PC-3 (cell line): ENCODE measurements at regions not wholly inside any gene's neighbourhood (a gene's known extent, or its start where the extent isn't known, plus 50 kb on each side); places are given as distances from the start of the nearest gene placed in this dataset.

Experiments
- ATAC-seq: fragments of 200-7000 bp; cut with Tn5 transposase; 2 replicates; pipeline ENCODE4 v1.9.1; 2020; ENCODE audit warnings: mild to moderate bottlenecking, moderate library complexity
- BruUV-seq: library from RNA; stranded (reverse); fragments of 400-500 nt; replicated peaks from 2 replicates; lab custom pipeline; 2021; lab: Mats Ljungman, UMichigan
- CTCF ChIA-PET: fragments of 300-600 bp; sonication (Branson Sonifier 250); formaldehyde crosslinking; loops from one replicate; lab custom pipeline; 2022; ENCODE audit warnings: antibody characterized with exemption; lab: Charles Lee
- POLR2A ChIA-PET: fragments of 300-600 bp; sonication (Branson Sonifier 250); formaldehyde crosslinking; loops from one replicate; lab custom pipeline; 2022; ENCODE audit warnings: antibody characterized with exemption; ENCODE audit not compliant: unreplicated experiment; lab: Charles Lee
- DNase-seq: peaks from one replicate; pipeline ENCODE4 v3.0.0-alpha.2; 2015
- H2AFZ ChIP-seq: fragments of 300-600 bp; sonication (generic); 2 replicates; pipeline ENCODE4 v1.6.0; 2016; ENCODE audit warnings: antibody characterized with exemption, low read length
- H3F3A ChIP-seq: fragments of 300-600 bp; sonication (generic); one replicate; pipeline ENCODE4 v1.6.0; 2017; ENCODE audit warnings: antibody characterized with exemption, low read length, control low read depth, mild to moderate bottlenecking; ENCODE audit not compliant: unreplicated experiment
- H3K27ac ChIP-seq: fragments of 300-600 bp; sonication (generic); 2 replicates; pipeline ENCODE4 v1.5.1; 2016; ENCODE audit warnings: mild to moderate bottlenecking, low read length
- H3K27me3 ChIP-seq: fragments of 300-600 bp; sonication (generic); 2 replicates; pipeline ENCODE4 v1.6.1; 2016; ENCODE audit warnings: low read length, mixed read lengths
- H3K36me3 ChIP-seq: fragments of 300-600 bp; sonication (generic); 2 replicates; pipeline ENCODE4 v1.6.1; 2016; ENCODE audit warnings: low read depth, mixed run types, low read length, mixed read lengths
- H3K4me1 ChIP-seq: fragments of 300-600 bp; sonication (generic); 2 replicates; pipeline ENCODE4 v1.5.1; 2016; ENCODE audit warnings: low read length; ENCODE audit not compliant: insufficient read depth
- H3K4me2 ChIP-seq: fragments of 300-600 bp; sonication (generic); 2 replicates; pipeline ENCODE4 v1.6.0; 2016; ENCODE audit warnings: low read length
- H3K4me3 ChIP-seq: fragments of 300-600 bp; sonication (generic); 2 replicates; pipeline ENCODE4 v1.5.1; 2016; ENCODE audit warnings: mild to moderate bottlenecking, low read length, mixed read lengths
- H3K79me2 ChIP-seq: fragments of 300-600 bp; sonication (generic); 2 replicates; pipeline ENCODE4 v1.6.1; 2017; ENCODE audit warnings: low read length, mixed read lengths
- H3K9ac ChIP-seq: fragments of 300-600 bp; sonication (generic); 2 replicates; pipeline ENCODE4 v1.6.0; 2016; ENCODE audit warnings: mild to moderate bottlenecking, low read length
- H3K9me2 ChIP-seq: fragments of 300-600 bp; sonication (generic); replicated peaks from 2 replicates; pipeline ENCODE4 v1.6.1; 2016; ENCODE audit warnings: mixed run types, low read length, mixed read lengths
- H3K9me3 ChIP-seq: fragments of 300-600 bp; sonication (generic); 2 replicates; pipeline ENCODE4 v1.6.1; 2016; ENCODE audit warnings: low read length, mixed read lengths
- H4K20me1 ChIP-seq: fragments of 300-600 bp; sonication (generic); 2 replicates; pipeline ENCODE4 v1.6.1; 2016; ENCODE audit warnings: low read length, mixed read lengths
- EZH2 ChIP-seq: fragments of 300-600 bp; sonication (generic); IDR thresholded peaks from one replicate; pipeline ENCODE4 v1.6.1; 2017; ENCODE audit warnings: antibody characterized with exemption, mild to moderate bottlenecking, low read length; ENCODE audit not compliant: unreplicated experiment
- EZH2phosphoT487 ChIP-seq: fragments of 300-600 bp; sonication (generic); IDR thresholded peaks from 2 replicates; pipeline ENCODE4 v1.6.1; 2018; ENCODE audit warnings: mild to moderate bottlenecking, antibody characterized with exemption, low read length, borderline replicate concordance
- intact Hi-C: fragments of 100-400 bp; cut with micrococcal nuclease; formaldehyde crosslinking; loops from 2 replicates; pipeline ENCODE4 v1.9.0; 2023
- TF ChIP-seq, protein P1 (sequence below): fragments of 300-600 bp; sonication (generic); conservative IDR thresholded peaks from 2 replicates; pipeline ENCODE4 v1.5.1; 2017; ENCODE audit warnings: antibody characterized with exemption, low read depth, mild to moderate bottlenecking, low read length

DNA sequence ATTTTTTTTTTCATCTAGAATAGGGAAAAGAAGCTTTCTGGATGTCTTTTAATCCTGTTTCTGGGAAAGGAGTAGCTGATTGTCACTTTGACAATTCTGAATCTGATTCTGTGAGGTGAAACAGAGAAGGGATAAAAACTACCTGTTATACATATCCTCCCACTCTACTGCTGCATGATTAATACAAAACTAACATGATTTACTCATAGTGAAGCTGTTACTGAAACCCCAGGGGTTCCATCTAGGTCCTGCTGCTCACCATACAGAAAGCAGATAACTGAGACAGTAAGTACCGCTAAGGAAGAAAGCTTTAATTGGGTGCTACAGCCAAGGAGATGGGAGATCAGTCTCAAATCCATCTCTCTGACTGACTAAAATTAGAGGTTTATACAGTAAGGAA is 610.9 kb upstream of the ALCAM start:
- no peaks in the 10 kb centered on the region for H3K4me1 ChIP-seq
- TF ChIP-seq, protein P1, sequence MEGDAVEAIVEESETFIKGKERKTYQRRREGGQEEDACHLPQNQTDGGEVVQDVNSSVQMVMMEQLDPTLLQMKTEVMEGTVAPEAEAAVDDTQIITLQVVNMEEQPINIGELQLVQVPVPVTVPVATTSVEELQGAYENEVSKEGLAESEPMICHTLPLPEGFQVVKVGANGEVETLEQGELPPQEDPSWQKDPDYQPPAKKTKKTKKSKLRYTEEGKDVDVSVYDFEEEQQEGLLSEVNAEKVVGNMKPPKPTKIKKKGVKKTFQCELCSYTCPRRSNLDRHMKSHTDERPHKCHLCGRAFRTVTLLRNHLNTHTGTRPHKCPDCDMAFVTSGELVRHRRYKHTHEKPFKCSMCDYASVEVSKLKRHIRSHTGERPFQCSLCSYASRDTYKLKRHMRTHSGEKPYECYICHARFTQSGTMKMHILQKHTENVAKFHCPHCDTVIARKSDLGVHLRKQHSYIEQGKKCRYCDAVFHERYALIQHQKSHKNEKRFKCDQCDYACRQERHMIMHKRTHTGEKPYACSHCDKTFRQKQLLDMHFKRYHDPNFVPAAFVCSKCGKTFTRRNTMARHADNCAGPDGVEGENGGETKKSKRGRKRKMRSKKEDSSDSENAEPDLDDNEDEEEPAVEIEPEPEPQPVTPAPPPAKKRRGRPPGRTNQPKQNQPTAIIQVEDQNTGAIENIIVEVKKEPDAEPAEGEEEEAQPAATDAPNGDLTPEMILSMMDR: no peak
- TF ChIP-seq EZH2phosphoT487: no peak
- TF ChIP-seq EZH2: no peak
- ATAC-seq (no peak), DNase-seq (no peak)
- CTCF ChIA-PET: no interaction called here
- no peaks in the 10 kb centered on the region for H3K9me3 ChIP-seq
- no peak overlapping the region for H2AFZ ChIP-seq
- H3K9ac ChIP-seq: no peak overlapping the region
- no peaks in the 10 kb centered on the region for H3K9me2 ChIP-seq
- no peaks in the 10 kb centered on the region for H3K27me3 ChIP-seq
- H3K4me2 ChIP-seq: no peak overlapping the region
- no peaks in the 10 kb centered on the region for H3K36me3 ChIP-seq
- intact Hi-C loops: loop anchor here (10.0 kb wide), 1 partner anchor 609 kb away; the partner anchor contains the start of gene ALCAM
- no peaks in the 10 kb centered on the region for H3K79me2 ChIP-seq
- BruUV-seq: no TSS peak
- no peak overlapping the region for H3K4me3 ChIP-seq
- no peak overlapping the region for H3K27ac ChIP-seq
- no peaks in the 10 kb centered on the region for H3F3A ChIP-seq
- H4K20me1 ChIP-seq: no peaks in the 10 kb centered on the region
- POLR2A ChIA-PET: no interaction called here

DNA sequence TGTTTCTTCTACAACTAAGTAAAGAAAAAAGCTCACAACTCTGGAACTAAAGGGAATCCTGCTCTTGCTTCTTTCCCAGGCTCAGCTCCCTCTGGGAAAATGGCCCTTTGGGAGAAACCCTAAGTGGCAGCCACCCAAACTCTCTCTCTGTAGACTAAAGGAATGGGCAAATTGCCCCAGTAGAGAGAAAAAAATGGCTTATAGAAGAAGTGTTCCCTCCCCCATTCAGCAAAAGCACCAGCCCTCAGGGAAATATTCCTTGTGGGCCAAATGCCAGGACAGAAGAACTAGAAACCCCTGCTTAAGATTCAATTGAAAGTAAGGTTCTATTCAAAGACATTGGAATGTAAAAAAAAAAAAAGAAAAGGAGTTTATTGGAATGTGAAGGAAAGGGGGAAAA is 603.7 kb upstream of the ALCAM start:
- no peak for ATAC-seq
- Histone ChIP-seq H3K4me3 (no peak overlapping the region), H3K79me2 (no peaks in the 10 kb centered on the region), H2AFZ (no peak overlapping the region), H3K4me1 (no peaks in the 10 kb centered on the region), H3K9ac (no peak overlapping the region), H3F3A (no peaks in the 10 kb centered on the region), H4K20me1 (no peaks in the 10 kb centered on the region), H3K27me3 (no peaks in the 10 kb centered on the region), H3K4me2 (no peak overlapping the region), H3K9me3 (no peaks in the 10 kb centered on the region), H3K36me3 (no peaks in the 10 kb centered on the region), H3K27ac (no peak overlapping the region), H3K9me2 (no peaks in the 10 kb centered on the region)
- BruUV-seq: no TSS peak
- TF ChIP-seq EZH2phosphoT487: no peak
- TF ChIP-seq, protein P1: no peak
- no peak for TF ChIP-seq EZH2
- intact Hi-C loops: no loop called here
- ChIA-PET POLR2A (no interaction called here), CTCF (no interaction called here)
- peak; percentile 17 for DNase-seq

DNA sequence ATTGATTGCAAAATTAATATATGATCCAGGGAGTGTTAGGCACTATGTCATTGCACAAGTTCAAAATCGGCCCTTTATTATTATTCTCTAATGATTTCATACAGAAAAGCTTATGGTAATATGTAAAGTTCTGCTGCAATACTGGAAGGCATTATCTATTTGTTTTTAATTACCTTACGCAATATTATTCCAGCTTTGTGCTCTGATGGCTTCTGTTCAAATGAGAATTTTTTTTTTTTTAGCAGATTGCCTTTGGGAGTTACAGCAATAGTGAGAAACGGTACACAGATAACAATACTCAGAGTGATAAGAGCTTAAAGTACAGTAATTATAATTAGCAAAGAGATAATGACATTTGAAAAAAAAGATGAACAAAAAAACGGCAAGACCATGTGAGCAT is 602.2 kb upstream of the ALCAM start:
- TF ChIP-seq, protein P1: no peak
- no peak for TF ChIP-seq EZH2phosphoT487
- TF ChIP-seq EZH2: no peak
- H3K27ac ChIP-seq: no peak overlapping the region
- H3K4me3 ChIP-seq: no peak overlapping the region
- ChIA-PET POLR2A (no interaction called here), CTCF (no interaction called here)
- no TSS peak for BruUV-seq
- no peaks in the 10 kb centered on the region for H3K27me3 ChIP-seq
- ATAC-seq (no peak), DNase-seq (no peak)
- no peaks in the 10 kb centered on the region for H3F3A ChIP-seq
- no peaks in the 10 kb centered on the region for H3K79me2 ChIP-seq
- no peak overlapping the region for H2AFZ ChIP-seq
- H3K36me3 ChIP-seq: no peaks in the 10 kb centered on the region
- H3K4me2 ChIP-seq: no peak overlapping the region
- H4K20me1 ChIP-seq: no peaks in the 10 kb centered on the region
- intact Hi-C loops: no loop called here
- no peaks in the 10 kb centered on the region for H3K4me1 ChIP-seq
- H3K9ac ChIP-seq: no peak overlapping the region
- H3K9me2 ChIP-seq: no peaks in the 10 kb centered on the region
- no peaks in the 10 kb centered on the region for H3K9me3 ChIP-seq
